ENCODE measurements at regions not wholly inside any gene's neighbourhood (a gene's known extent, or its start where the extent isn't known, plus 50 kb on each side); places are given as distances from the start of the nearest gene placed in this dataset.

GRCh38 chr14:51518711-51519110 is 133.0 kb upstream of the FRMD6 start:
- Histone ChIP-seq H3K27ac (ENCODE audit: low read depth) (no peak overlapping the region), H3K9me2 (ENCODE audit: insufficient read depth) (peaks cover 7% of the 10 kb centered on the region; the same call in 1 of the 2 replicates), H3K4me1 (ENCODE audit: insufficient read depth) (peaks cover 10% of the 10 kb centered on the region; the same call in 1 of the 2 replicates), H2AFZ (no peak overlapping the region), H3K79me2 (replicated peaks; ENCODE audit: insufficient read depth) (no peaks in the 10 kb centered on the region), H3K4me3 (no peak overlapping the region), H3K27me3 (ENCODE audit: insufficient read depth) (no peaks in the 10 kb centered on the region), H3K36me3 (ENCODE audit: insufficient read depth) (no peaks in the 10 kb centered on the region), H3F3A (replicated peaks; ENCODE audit: low read depth) (no peaks in the 10 kb centered on the region), H4K20me1 (replicated peaks; ENCODE audit: insufficient read depth) (no peaks in the 10 kb centered on the region), H3K4me2 (no peak overlapping the region)
- no peaks in the 10 kb centered on the region for H3K36me3 Mint-ChIP-seq (ENCODE audit: low read depth)
- no peak for ATAC-seq
- TF ChIP-seq ZNF462 (CRISPR knock-in tag; IDR thresholded peaks at IDR 0.05) (no peak), CREB1 (CRISPR knock-in tag; IDR thresholded peaks at IDR 0.05; ENCODE audit: low read depth) (no peak), JUNB (IDR thresholded peaks at IDR 0.05; ENCODE audit: unreplicated experiment) (no peak), EZH2phosphoT487 (IDR thresholded peaks at IDR 0.05; ENCODE audit: unreplicated experiment) (no peak), ETS1 (IDR thresholded peaks at IDR 0.05) (no peak), ZNF331 (CRISPR knock-in tag; IDR thresholded peaks at IDR 0.05; ENCODE audit: low read depth) (no peak), NANOG (IDR thresholded peaks at IDR 0.05; ENCODE audit: borderline replicate concordance) (no peak), POLR2AphosphoS5 (IDR thresholded peaks at IDR 0.05; ENCODE audit: low read depth) (no peak), EZH2 (IDR thresholded peaks at IDR 0.05; ENCODE audit: low read depth, unreplicated experiment) (no peak), REST (IDR thresholded peaks at IDR 0.05; ENCODE audit: unreplicated experiment) (no peak), ZNF114 (CRISPR knock-in tag; IDR thresholded peaks at IDR 0.05) (no peak), CTCF (conservative IDR thresholded peaks at IDR 0.05; ENCODE audit: low read depth in 2 of 2) (no peak), STAT1 (IDR thresholded peaks at IDR 0.05; ENCODE audit: unreplicated experiment) (no peak)
- H3K4me1 Mint-ChIP-seq, result peaks cover 14% of the 10 kb centered on the region
- DNase-seq (ENCODE audit: low spot score), result no peak
- no peak overlapping the region for H3K4me3 Mint-ChIP-seq
- H3K27me3 Mint-ChIP-seq (ENCODE audit: insufficient read depth, low read depth, poor library complexity), result peaks cover 4% of the 10 kb centered on the region
- no peaks in the 10 kb centered on the region for H3K9me3 Mint-ChIP-seq
- H3K27ac Mint-ChIP-seq, result no peak overlapping the region
